HG03442 (cell line): ENCODE measurements at regions not wholly inside any gene's neighbourhood (a gene's known extent, or its start where the extent isn't known, plus 50 kb on each side); places are given as distances from the start of the nearest gene placed in this dataset.

ENCODE experiments used
- ATAC-seq: cut with Tn5 transposase; IDR thresholded peaks from one replicate; pipeline ENCODE4 v1.9.1; 2021; ENCODE audit warnings: mild to moderate bottlenecking, moderate library complexity; ENCODE audit not compliant: unreplicated experiment

DNA sequence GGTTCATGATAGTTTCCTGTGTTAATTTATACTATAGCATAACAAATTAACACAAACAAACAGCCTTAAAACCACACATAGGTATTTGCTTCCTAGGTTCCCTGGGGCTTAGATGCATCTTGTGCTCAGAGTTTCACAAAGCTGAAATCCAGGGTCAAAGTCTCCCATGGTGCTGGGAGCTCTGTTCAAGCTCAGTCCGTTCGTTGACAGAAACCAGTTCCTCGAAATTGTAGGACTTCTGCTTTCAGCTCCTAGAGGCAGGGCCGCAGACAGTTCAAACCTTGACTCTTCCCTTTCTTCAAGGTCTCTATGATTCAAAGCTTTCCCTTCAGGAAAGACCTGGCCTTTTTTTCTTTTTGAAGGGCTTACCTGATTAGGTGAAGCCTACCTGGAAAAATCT is 90.5 kb downstream of the VSTM2A start:
- no peak for ATAC-seq

DNA sequence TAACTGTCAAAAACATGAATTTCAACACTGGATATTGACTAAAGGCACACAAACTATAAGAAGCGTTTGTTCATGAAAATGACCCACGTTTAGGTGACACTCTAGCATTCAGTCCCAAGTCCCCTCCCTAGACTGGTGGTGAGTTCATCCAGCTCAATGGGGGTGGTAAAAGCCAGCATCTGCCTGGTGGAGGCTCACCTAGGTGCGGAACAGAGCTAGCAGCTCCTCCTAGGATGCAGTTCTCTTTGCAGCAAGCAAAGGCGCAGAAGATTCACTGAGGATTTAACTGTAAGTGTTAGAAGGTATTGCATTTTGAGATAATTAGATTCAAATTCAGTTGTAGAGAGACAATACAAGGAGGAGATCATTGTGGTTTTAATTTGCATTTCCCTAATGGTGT is 87.6 kb downstream of the VSTM2A start:
- no peak for ATAC-seq

DNA sequence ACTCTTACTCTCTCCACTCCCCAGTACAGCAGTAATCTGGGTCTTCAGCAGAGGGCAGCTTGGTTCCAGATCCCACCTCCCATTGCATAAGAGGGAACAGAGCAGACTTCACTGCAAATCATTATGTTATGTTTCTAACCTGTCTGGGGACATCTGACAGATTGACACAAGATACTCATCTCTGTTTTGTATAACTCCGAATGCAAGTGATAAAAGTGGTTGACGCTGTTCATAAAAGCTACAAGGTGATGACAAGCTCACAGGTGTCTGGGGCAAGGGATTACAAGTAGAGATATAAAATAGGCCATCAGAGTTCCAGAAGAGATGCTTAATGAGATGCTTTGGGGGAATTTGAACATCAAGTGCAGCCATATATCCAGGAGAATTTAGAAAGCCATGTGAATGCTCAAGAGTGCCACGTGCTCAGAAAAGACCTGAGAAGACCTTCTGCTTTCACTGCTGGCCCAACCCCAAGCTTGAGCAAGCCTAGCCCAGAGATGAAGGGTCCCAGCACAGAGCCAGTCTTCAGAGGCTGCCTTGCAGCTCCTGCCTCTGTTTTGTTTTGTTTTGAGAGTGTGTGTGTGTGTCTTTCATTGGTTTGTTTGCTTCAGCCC is 80.6 kb downstream of the VSTM2A start:
- ATAC-seq: no peak
